SK-N-SH treated with all-trans-retinoic acid at 6 μM for 48 hours (cell line): ENCODE measurements at regions not wholly inside any gene's neighbourhood (a gene's known extent, or its start where the extent isn't known, plus 50 kb on each side); places are given as distances from the start of the nearest gene placed in this dataset.

Source experiments
- ATAC-seq: fragments of 200-7000 bp; cut with Tn5 transposase; 3 replicates; pipeline ENCODE4 v1.9.1; 2020; ENCODE audit warnings: mild to moderate bottlenecking, moderate library complexity
- BACH2 ChIP-seq: fragments of 250-450 bp; sonication (Bioruptor Pico); IDR thresholded peaks from 2 replicates; pipeline ENCODE4 v1.9.0; 2021; ENCODE audit warnings: mild to moderate bottlenecking, borderline replicate concordance
- CREB5 ChIP-seq: fragments of 250-450 bp; sonication (Bioruptor Pico); IDR thresholded peaks from 2 replicates; pipeline ENCODE4 v1.5.1; 2020; ENCODE audit warnings: low read depth, mild to moderate bottlenecking, moderate library complexity
- CSDC2 ChIP-seq: fragments of 250-450 bp; sonication (Bioruptor Pico); IDR thresholded peaks from 2 replicates; pipeline ENCODE4 v1.5.0; 2020; ENCODE audit warnings: mild to moderate bottlenecking, moderate library complexity
- GLIS3 ChIP-seq: fragments of 250-450 bp; sonication (Bioruptor Pico); IDR thresholded peaks from 2 replicates; pipeline ENCODE4 v1.5.0; 2020; ENCODE audit warnings: mild to moderate bottlenecking, moderate library complexity
- ISL1 ChIP-seq: fragments of 250-450 bp; sonication (Bioruptor Pico); IDR thresholded peaks from 2 replicates; pipeline ENCODE4 v2.1.2; 2022; ENCODE audit warnings: mild to moderate bottlenecking, moderate library complexity
- PATZ1 ChIP-seq: fragments of 250-450 bp; sonication (Bioruptor Pico); IDR thresholded peaks from 2 replicates; pipeline ENCODE4 v1.8.0; 2020; ENCODE audit warnings: mild to moderate bottlenecking, moderate library complexity, borderline replicate concordance
- RARB ChIP-seq: fragments of 250-450 bp; sonication (Bioruptor Pico); IDR thresholded peaks from 2 replicates; pipeline ENCODE4 v1.8.0; 2021; ENCODE audit warnings: mild to moderate bottlenecking, moderate library complexity
- SNAI2 ChIP-seq: fragments of 250-450 bp; sonication (Bioruptor Pico); IDR thresholded peaks from 2 replicates; pipeline ENCODE4 v1.5.0; 2020; ENCODE audit warnings: mild to moderate bottlenecking, moderate library complexity
- TCF4 ChIP-seq: fragments of 250-450 bp; sonication (Bioruptor Pico); IDR thresholded peaks from 2 replicates; pipeline ENCODE4 v1.8.0; 2021; ENCODE audit warnings: mild to moderate bottlenecking, moderate library complexity, borderline replicate concordance
- TOX ChIP-seq: fragments of 250-450 bp; sonication (Bioruptor Pico); IDR thresholded peaks from 2 replicates; pipeline ENCODE4 v1.8.0; 2021; ENCODE audit warnings: mild to moderate bottlenecking, moderate library complexity, borderline replicate concordance
- TSHZ2 ChIP-seq: fragments of 250-450 bp; sonication (Bioruptor Pico); IDR thresholded peaks from 2 replicates; pipeline ENCODE4 v1.5.0; 2020; ENCODE audit warnings: mild to moderate bottlenecking, moderate library complexity
- ZC3H10 ChIP-seq: fragments of 250-450 bp; sonication (Bioruptor Pico); IDR thresholded peaks from 2 replicates; pipeline ENCODE4 v1.5.1; 2021; ENCODE audit warnings: mild to moderate bottlenecking, moderate library complexity
- ZFP3 ChIP-seq: fragments of 250-450 bp; sonication (Bioruptor Pico); IDR thresholded peaks from 2 replicates; pipeline ENCODE4 v1.5.0; 2020; ENCODE audit warnings: mild to moderate bottlenecking, moderate library complexity
- ZFP30 ChIP-seq: fragments of 450-650 bp; formaldehyde crosslinking; IDR thresholded peaks from 2 replicates; pipeline ENCODE4 v1.5.0; 2022; ENCODE audit warnings: mild to moderate bottlenecking, moderate library complexity
- ZNF565 ChIP-seq: fragments of 450-650 bp; formaldehyde crosslinking; conservative IDR thresholded peaks from 2 replicates; pipeline ENCODE4 v1.5.0; 2020; ENCODE audit warnings: low read depth, mild to moderate bottlenecking, moderate library complexity
- ZNF70 ChIP-seq: fragments of 450-650 bp; formaldehyde crosslinking; IDR thresholded peaks from 2 replicates; pipeline ENCODE4 v1.5.0; 2020; ENCODE audit warnings: mild to moderate bottlenecking, moderate library complexity
- ZNF8 ChIP-seq: fragments of 450-650 bp; formaldehyde crosslinking; IDR thresholded peaks from 2 replicates; pipeline ENCODE4 v1.5.0; 2020; ENCODE audit warnings: mild to moderate bottlenecking, moderate library complexity
- TF ChIP-seq, protein P1 (sequence below): fragments of 250-450 bp; sonication (Bioruptor Pico); IDR thresholded peaks from 2 replicates; pipeline ENCODE4 v1.8.0; 2021; ENCODE audit warnings: low read depth, mild to moderate bottlenecking, moderate library complexity, borderline replicate concordance
- TF ChIP-seq, protein P2 (sequence below): fragments of 250-450 bp; sonication (Bioruptor Pico); IDR thresholded peaks from 2 replicates; pipeline ENCODE4 v1.5.1; 2021; ENCODE audit warnings: mild to moderate bottlenecking, moderate library complexity

DNA sequence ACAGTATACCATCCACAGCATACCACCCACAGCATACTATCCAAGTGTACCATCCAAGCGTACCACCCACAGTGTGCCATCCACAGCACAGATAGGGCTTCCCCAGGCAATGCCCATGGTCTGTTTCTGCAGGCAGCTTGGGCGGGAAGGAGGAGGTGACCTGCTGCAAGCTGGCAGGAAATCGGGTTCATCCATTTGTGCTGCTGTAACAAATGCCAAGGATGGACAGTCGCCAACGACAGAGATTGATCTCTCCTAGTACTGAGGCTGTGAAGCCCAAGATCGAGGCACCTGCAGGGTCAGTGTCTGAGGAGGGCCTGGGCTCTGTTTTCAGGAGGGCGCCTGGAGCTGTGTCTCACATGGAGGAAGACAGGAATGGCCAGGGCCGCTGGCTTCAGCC lies 93.6 kb upstream of the SNTG2 start (continued):
- no peak for TF ChIP-seq ZNF565

- TF ChIP-seq, protein P1, sequence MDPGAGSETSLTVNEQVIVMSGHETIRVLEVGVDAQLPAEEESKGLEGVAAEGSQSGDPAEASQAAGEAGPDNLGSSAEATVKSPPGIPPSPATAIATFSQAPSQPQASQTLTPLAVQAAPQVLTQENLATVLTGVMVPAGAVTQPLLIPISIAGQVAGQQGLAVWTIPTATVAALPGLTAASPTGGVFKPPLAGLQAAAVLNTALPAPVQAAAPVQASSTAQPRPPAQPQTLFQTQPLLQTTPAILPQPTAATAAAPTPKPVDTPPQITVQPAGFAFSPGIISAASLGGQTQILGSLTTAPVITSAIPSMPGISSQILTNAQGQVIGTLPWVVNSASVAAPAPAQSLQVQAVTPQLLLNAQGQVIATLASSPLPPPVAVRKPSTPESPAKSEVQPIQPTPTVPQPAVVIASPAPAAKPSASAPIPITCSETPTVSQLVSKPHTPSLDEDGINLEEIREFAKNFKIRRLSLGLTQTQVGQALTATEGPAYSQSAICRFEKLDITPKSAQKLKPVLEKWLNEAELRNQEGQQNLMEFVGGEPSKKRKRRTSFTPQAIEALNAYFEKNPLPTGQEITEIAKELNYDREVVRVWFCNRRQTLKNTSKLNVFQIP (CRISPR knock-in tag): no peak
- TF ChIP-seq, protein P2, sequence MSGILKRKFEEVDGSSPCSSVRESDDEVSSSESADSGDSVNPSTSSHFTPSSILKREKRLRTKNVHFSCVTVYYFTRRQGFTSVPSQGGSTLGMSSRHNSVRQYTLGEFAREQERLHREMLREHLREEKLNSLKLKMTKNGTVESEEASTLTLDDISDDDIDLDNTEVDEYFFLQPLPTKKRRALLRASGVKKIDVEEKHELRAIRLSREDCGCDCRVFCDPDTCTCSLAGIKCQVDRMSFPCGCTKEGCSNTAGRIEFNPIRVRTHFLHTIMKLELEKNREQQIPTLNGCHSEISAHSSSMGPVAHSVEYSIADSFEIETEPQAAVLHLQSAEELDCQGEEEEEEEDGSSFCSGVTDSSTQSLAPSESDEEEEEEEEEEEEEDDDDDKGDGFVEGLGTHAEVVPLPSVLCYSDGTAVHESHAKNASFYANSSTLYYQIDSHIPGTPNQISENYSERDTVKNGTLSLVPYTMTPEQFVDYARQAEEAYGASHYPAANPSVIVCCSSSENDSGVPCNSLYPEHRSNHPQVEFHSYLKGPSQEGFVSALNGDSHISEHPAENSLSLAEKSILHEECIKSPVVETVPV (CRISPR knock-in tag): no peak
- TF ChIP-seq TCF4 (CRISPR knock-in tag): no peak
- TF ChIP-seq ZNF8 (CRISPR knock-in tag): no peak
- TF ChIP-seq TSHZ2 (CRISPR knock-in tag): no peak
- TF ChIP-seq BACH2 (CRISPR knock-in tag): no peak
- no peak for TF ChIP-seq TOX (CRISPR knock-in tag)
- no peak for TF ChIP-seq RARB (CRISPR knock-in tag)
- TF ChIP-seq ZFP30 (CRISPR knock-in tag): no peak
Observed at GRCh38 chr2:856456-856855, 94.2 kb upstream of the SNTG2 start.

DNA sequence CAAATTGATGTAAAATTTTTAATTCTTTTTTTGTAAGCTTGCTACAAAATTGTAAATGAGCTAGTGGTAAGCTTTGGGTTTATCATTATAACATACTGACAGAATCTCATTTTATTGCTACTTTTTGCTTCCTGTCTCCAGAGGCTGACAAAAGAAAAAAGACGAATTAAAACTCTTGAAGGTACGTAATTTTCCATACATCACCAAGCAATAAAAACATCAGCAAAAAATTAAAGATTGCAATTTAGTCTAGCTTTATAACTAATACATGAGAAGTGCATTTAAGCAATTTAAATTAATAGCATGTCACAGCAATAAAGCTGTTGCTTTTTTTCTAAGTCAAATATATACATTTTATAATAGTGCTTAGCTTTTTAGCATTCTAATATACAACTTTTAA lies 94.6 kb upstream of the SNTG2 start:
- TF ChIP-seq BACH2 (CRISPR knock-in tag) (no peak), RARB (CRISPR knock-in tag) (no peak), ISL1 (CRISPR knock-in tag) (no peak), CREB5 (CRISPR knock-in tag) (no peak), CSDC2 (CRISPR knock-in tag) (no peak), TSHZ2 (CRISPR knock-in tag) (no peak), ZFP3 (CRISPR knock-in tag) (no peak), GLIS3 (no peak), ZNF70 (CRISPR knock-in tag) (no peak)
- TF ChIP-seq, protein P1 (CRISPR knock-in tag): no peak
- TF ChIP-seq, all 23 proteins: peak for 0
- no peak for ATAC-seq

More at GRCh38 chr2:856456-856855, 94.2 kb upstream of the SNTG2 start:
- ATAC-seq: no peak

DNA sequence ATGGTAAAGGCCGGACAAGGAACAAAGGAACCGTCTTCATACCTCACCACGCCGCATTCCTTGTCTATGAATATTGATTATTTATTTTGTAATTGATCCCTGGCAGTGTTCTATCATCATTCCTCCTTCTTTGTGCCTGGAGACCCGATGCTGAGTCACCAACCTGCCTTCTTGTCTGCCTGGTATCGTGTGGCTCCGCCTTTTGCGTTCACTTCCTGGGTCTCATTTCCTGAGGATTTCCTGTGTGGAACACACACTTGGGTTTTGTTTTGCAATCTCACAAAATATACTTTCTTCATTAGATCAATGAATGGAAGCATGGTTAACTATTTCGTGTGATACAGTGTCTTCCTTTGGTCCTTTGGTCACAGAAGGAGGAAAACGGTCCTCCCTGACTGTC lies 95.5 kb upstream of the SNTG2 start:
- ATAC-seq: no peak
- TF ChIP-seq ZNF8 (CRISPR knock-in tag) (no peak), ZC3H10 (CRISPR knock-in tag) (no peak), PATZ1 (CRISPR knock-in tag) (no peak), CREB5 (CRISPR knock-in tag) (no peak), SNAI2 (no peak), TCF4 (CRISPR knock-in tag) (no peak), ZFP30 (CRISPR knock-in tag) (no peak)
- TF ChIP-seq, protein P2 (CRISPR knock-in tag): no peak
